ENCODE measurements at regions not wholly inside any gene's neighbourhood (a gene's known extent, or its start where the extent isn't known, plus 50 kb on each side); places are given as distances from the start of the nearest gene placed in this dataset.

DNA sequence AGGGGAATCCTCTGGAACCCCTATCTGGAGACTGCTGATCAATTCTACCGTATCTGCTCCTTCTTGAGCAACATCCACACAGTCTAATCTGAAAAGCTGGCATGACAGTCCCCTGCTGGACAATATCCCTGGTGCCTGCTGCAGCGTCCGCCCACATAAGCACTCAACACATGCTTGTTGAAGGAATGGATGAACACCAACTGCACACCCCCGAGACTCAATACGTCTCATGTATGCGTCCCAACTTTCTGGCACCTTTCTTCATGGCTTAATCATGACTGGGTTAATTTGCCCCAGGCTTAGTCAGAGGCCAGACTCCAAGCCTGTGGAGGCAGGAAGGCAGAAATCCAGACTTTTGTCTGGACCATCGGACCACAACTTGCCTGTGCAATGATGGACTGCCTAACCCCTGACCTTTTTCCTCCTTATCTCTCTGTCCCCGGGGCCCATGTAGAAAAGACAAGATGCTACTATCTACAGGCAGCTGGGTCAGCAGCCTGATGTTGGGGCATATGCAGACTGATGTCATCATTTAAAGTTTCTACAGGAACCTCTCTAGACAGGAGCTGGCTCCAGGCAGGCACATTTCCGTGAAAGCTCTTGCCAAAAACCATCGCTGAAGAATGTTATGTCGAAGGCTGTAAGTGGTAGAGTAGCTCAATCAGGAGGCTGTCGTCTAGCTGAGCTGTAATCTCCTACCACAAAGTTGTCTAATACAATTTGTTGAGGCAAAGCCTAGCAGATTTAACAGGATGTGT lies 114.1 kb upstream of the TPM1 start:
- H3K27me3 Mint-ChIP-seq (ENCODE audit: low read depth), result peaks cover 17% of the 10 kb centered on the region
- H3K4me1 Mint-ChIP-seq (ENCODE audit: low read depth), result no peaks in the 10 kb centered on the region
- H3K4me3 Mint-ChIP-seq, result no peak overlapping the region
- no peaks in the 10 kb centered on the region for H3K36me3 Mint-ChIP-seq (ENCODE audit: insufficient read depth)
- no peaks in the 10 kb centered on the region for H3K9me3 Mint-ChIP-seq
- no peak for ATAC-seq
- no peak for DNase-seq

DNA sequence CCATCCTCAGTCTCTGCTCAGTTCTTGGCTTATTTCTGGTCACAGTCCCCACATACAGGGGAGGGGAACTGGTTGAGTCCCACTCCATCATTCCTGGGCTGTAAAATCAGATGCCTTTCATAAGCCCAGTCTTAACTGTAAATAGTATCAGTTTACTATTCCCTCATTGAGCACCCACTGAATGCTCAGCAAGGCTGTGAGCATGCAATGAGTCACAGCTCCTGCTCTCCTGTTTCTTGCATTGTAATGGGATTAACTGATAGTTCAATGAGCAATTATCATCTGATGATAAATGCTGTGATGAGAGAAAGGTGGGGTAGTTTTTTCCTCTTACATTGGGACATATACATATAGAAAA lies 113.6 kb upstream of the TPM1 start:
- H3K4me1 Mint-ChIP-seq (ENCODE audit: low read depth), result no peaks in the 10 kb centered on the region
- no peak overlapping the region for H3K4me3 Mint-ChIP-seq
- DNase-seq, result no peak
- no peaks in the 10 kb centered on the region for H3K9me3 Mint-ChIP-seq
- peaks cover 19% of the 10 kb centered on the region for H3K27me3 Mint-ChIP-seq (ENCODE audit: low read depth)
- ATAC-seq, result no peak
- no peaks in the 10 kb centered on the region for H3K36me3 Mint-ChIP-seq (ENCODE audit: insufficient read depth)

- no peak overlapping the region for H3K4me3 Mint-ChIP-seq
- no peaks in the 10 kb centered on the region for H3K9me3 Mint-ChIP-seq
- peaks cover 31% of the 10 kb centered on the region for H3K27me3 Mint-ChIP-seq (ENCODE audit: low read depth)
- ATAC-seq (no peak), DNase-seq (no peak)
- H3K36me3 Mint-ChIP-seq (ENCODE audit: insufficient read depth), result no peaks in the 10 kb centered on the region
- H3K4me1 Mint-ChIP-seq (ENCODE audit: low read depth), result no peaks in the 10 kb centered on the region
These were observed 110.9 kb upstream of the TPM1 start for GRCh38 chr15:62931650-62932049.

- Mint-ChIP-seq H3K27me3 (ENCODE audit: low read depth) (peaks cover 34% of the 10 kb centered on the region), H3K36me3 (ENCODE audit: insufficient read depth) (no peaks in the 10 kb centered on the region)
These were observed 110.1 kb upstream of the TPM1 start for GRCh38 chr15:62932436-62932835.

DNA sequence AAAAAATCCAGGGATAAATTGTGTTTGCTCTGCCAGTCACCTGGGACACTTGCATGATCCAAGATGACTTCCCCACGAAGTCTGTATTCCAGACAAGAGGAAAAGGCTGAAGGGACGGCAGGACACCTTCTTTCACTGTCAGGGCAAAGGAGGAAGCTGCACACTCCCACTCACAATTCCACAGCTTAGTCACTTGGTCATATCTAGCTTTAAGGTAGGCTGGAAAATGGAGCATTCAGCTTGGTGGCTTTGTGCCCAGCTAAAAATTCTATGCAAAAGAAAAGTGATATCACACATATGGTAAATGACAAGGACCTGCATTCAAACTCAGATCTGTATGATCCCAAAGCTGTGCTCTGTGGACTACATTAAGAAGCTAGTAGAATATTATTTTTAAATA lies 109.2 kb upstream of the TPM1 start:
- ATAC-seq, result no peak
- H3K36me3 Mint-ChIP-seq (ENCODE audit: insufficient read depth), result no peaks in the 10 kb centered on the region
- H3K4me3 Mint-ChIP-seq, result no peak overlapping the region
- no peak for DNase-seq
- H3K4me1 Mint-ChIP-seq (ENCODE audit: low read depth), result no peaks in the 10 kb centered on the region
- H3K27me3 Mint-ChIP-seq (ENCODE audit: low read depth), result peaks cover 38% of the 10 kb centered on the region
- no peaks in the 10 kb centered on the region for H3K9me3 Mint-ChIP-seq

More at GRCh38 chr15:62932436-62932835, 110.1 kb upstream of the TPM1 start:
- no peaks in the 10 kb centered on the region for H3K4me1 Mint-ChIP-seq (ENCODE audit: low read depth)
- ATAC-seq (no peak), DNase-seq (no peak)
- H3K9me3 Mint-ChIP-seq, result no peaks in the 10 kb centered on the region
- H3K4me3 Mint-ChIP-seq, result no peak overlapping the region

DNA sequence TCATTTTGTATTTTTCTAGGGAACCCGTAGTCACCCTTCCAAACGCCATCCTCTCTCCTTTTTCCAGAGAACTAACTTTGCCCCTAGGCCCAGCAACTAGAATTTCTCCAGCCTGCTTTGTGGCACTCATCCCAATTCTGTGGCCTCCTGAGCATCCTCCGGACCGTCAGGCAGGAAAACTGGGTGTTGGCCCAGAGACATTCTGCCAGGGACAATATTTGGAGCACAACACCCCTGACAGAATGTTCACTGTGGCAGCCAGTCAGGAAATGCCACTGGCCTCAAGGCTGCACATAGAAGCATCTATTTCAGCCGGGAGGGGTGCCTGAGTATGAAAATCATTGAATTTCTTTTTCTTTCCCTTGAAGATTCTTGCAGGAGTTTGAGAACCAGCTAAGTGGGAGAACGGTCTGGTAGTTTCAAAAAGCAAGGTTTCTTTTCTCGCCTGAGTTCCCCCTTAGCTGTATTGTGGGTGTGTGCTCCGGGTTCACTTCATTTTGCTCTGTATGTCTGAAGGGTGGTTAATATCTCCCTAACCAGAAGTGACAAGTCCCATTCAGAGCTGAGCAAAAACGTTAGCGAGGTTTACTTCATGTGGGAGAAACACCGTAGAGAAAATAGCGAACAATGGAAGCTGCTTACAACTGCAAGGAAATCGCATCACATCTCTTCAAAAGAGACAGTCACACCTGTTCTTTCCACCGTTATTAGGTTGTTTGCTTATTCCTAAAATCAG lies 108.1 kb upstream of the TPM1 start:
- H3K4me3 Mint-ChIP-seq, result no peak overlapping the region
- ATAC-seq (no peak), DNase-seq (no peak)
- no peaks in the 10 kb centered on the region for H3K9me3 Mint-ChIP-seq
- no peaks in the 10 kb centered on the region for H3K36me3 Mint-ChIP-seq (ENCODE audit: insufficient read depth)
- peaks cover 44% of the 10 kb centered on the region for H3K27me3 Mint-ChIP-seq (ENCODE audit: low read depth)
- H3K4me1 Mint-ChIP-seq (ENCODE audit: low read depth), result no peaks in the 10 kb centered on the region

DNA sequence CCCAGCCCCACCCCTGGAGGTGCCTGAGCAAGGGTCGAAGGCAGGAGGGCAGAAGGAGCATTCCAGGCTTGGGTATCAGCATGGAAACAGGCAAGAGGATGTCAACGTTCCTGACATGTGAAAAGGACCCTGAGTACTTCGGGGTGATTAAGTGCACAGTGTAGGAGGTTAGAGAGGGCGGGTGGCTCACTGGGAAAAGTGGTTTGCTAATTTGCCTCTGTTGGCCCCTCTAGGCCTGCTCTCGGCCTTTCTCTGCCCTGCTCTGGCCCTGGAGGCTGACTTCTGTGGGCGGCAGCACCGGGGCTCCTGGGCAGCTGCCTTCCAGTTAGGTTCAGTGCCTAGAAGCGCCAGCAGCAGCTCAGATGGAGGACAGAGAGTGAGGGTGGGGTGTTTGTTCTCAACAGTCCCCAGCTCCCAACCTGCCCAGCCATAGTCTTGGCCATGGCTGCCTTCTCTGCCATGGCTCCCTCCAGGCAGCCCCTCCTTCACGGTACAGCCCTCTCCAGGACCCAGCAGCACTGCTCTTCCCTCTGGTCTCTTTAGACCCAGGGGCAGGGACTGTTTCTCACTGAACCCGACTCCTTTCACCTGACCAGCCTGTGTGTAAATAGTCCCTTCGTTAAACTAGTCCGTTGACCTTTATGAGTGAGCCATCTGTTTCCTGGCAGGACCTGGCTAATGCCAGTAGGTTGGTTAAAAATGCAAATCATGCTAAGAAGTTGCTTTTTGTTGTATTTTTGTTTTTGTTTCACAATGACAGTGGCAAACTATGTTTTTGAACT lies 107.1 kb upstream of the TPM1 start:
- Mint-ChIP-seq H3K4me1 (ENCODE audit: low read depth) (no peaks in the 10 kb centered on the region), H3K9me3 (no peaks in the 10 kb centered on the region), H3K36me3 (ENCODE audit: insufficient read depth) (no peaks in the 10 kb centered on the region), H3K4me3 (no peak overlapping the region), H3K27me3 (ENCODE audit: low read depth) (peaks cover 45% of the 10 kb centered on the region)
- ATAC-seq (no peak), DNase-seq (no peak)

DNA sequence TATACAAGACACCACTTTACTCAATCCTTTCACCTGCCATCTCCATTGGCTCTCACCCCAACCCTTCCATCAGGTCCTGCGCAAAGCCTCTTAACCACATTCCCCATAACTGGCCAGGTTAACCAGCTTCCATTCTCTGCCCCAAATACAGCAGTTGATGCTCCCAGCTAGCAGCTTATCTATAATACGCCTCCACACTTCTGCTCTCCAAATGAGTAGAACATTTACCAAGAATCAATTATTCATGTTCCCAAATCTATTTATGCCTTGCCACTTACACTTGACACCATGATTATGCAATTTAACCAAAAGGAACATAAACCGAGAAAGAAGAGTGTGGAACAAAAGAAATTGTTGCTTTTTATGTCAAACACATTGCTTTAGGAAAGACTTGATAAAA lies 103.7 kb upstream of the TPM1 start:
- DNase-seq (no peak), ATAC-seq (no peak)
- H3K27me3 Mint-ChIP-seq (ENCODE audit: low read depth), result peaks cover 52% of the 10 kb centered on the region
- H3K4me3 Mint-ChIP-seq, result no peak overlapping the region
- H3K9me3 Mint-ChIP-seq, result no peaks in the 10 kb centered on the region
- H3K36me3 Mint-ChIP-seq (ENCODE audit: insufficient read depth), result no peaks in the 10 kb centered on the region
- no peaks in the 10 kb centered on the region for H3K4me1 Mint-ChIP-seq (ENCODE audit: low read depth)

DNA sequence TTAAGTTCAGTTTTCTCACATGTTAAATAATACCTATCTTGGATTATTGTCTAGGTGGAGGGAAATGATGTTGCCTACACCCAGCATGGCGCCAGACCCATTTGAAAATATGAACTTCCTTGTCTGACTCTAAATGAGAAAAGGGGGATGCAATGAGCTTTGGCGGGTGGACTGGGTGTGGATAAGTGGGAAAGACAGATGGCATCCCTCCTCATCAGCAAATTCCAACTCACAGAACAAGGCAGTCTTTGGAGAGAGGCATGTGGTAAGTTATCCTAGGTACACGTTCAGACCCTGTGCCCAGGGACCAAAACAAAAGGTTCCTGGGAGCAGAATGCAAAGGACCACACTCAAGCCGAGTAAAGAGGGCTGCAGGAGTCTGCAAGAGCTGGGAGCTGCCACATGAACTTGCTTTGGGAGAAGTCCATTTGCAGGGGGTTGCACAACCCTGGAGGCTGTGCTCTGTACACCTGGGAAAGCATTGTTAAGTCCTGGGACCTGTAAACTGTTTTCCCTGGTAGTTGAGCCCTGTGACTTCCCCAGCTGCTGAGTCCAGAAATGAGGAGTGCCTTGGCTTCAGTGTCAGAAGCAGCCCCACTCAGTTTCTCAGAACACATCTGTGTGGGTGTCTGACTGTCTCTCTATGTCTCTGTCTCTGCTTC lies 102.3 kb upstream of the TPM1 start:
- Mint-ChIP-seq H3K4me1 (ENCODE audit: low read depth) (no peaks in the 10 kb centered on the region), H3K27me3 (ENCODE audit: low read depth) (peaks cover 43% of the 10 kb centered on the region), H3K9me3 (no peaks in the 10 kb centered on the region), H3K4me3 (no peak overlapping the region), H3K36me3 (ENCODE audit: insufficient read depth) (no peaks in the 10 kb centered on the region)
- ATAC-seq (no peak), DNase-seq (no peak)

GRCh38 chr15:62940755-62941361 lies 101.7 kb upstream of the TPM1 start:
- DNase-seq (no peak), ATAC-seq (peak; percentile 52 to 62)
- Mint-ChIP-seq H3K4me1 (ENCODE audit: low read depth) (no peaks in the 10 kb centered on the region), H3K4me3 (no peak overlapping the region), H3K36me3 (ENCODE audit: insufficient read depth) (no peaks in the 10 kb centered on the region), H3K9me3 (no peaks in the 10 kb centered on the region), H3K27me3 (ENCODE audit: low read depth) (peaks cover 38% of the 10 kb centered on the region)

GRCh38 chr15:62941699-62942098 lies 100.8 kb upstream of the TPM1 start:
- H3K9me3 Mint-ChIP-seq, result no peaks in the 10 kb centered on the region
- no peak for ATAC-seq
- no peak for DNase-seq
- peaks cover 33% of the 10 kb centered on the region for H3K27me3 Mint-ChIP-seq (ENCODE audit: low read depth)
- no peaks in the 10 kb centered on the region for H3K36me3 Mint-ChIP-seq (ENCODE audit: insufficient read depth)
- no peaks in the 10 kb centered on the region for H3K4me1 Mint-ChIP-seq (ENCODE audit: low read depth)
- H3K4me3 Mint-ChIP-seq, result no peak overlapping the region

- Mint-ChIP-seq H3K27me3 (ENCODE audit: low read depth) (peaks cover 31% of the 10 kb centered on the region), H3K4me1 (ENCODE audit: low read depth) (no peaks in the 10 kb centered on the region), H3K36me3 (ENCODE audit: insufficient read depth) (no peaks in the 10 kb centered on the region), H3K9me3 (no peaks in the 10 kb centered on the region), H3K4me3 (no peak overlapping the region)
- ATAC-seq (no peak), DNase-seq (no peak)
These were observed 100.1 kb upstream of the TPM1 start for GRCh38 chr15:62942428-62942827.

DNA sequence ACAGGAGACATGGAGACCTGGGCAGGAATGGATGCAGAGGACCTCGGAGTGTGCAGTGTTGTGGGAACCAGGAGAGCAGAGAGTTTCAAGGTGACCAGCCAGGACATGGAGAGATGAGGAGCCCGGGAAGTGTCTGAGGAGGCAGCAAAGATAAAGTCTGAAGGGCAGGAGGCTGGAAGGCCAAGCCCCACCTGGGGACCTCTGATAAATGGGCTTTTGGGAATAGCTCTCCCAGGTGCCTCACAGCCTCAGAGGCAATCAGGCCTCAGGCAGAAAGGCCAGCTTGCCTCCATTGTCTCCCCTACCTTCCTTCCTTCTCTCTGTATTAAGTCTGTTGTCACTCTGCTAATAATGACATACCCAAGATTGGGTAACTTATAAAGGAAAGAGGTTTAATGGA lies 97.5 kb upstream of the TPM1 start:
- Mint-ChIP-seq H3K9me3 (no peaks in the 10 kb centered on the region), H3K4me3 (no peak overlapping the region), H3K36me3 (ENCODE audit: insufficient read depth) (no peaks in the 10 kb centered on the region), H3K4me1 (ENCODE audit: low read depth) (no peaks in the 10 kb centered on the region), H3K27me3 (ENCODE audit: low read depth) (peaks cover 41% of the 10 kb centered on the region)
- ATAC-seq, result no peak
- DNase-seq, result no peak

DNA sequence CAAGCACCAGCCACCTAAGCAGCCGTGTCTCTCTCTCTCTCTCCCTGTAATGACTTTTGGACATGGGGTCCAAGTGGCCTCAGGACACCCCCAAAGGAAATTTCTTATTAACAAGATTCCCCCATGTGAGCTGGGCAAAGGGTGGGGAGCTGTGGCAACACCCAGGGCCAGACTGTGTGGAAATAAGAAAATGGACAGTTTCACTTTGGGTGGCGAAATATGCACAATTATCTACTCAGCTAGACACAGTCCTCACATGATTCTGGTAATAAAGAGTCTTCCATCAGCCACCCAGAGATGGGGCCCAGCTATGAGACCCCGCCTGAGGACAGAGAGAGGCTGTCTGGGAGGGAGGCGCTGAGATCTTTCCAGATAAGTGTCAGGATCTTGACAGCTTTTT lies 96.8 kb upstream of the TPM1 start:
- Mint-ChIP-seq H3K27me3 (ENCODE audit: low read depth) (peaks cover 45% of the 10 kb centered on the region), H3K9me3 (no peaks in the 10 kb centered on the region), H3K4me3 (no peak overlapping the region), H3K4me1 (ENCODE audit: low read depth) (no peaks in the 10 kb centered on the region), H3K36me3 (ENCODE audit: insufficient read depth) (no peaks in the 10 kb centered on the region)
- no peak for ATAC-seq
- no peak for DNase-seq

Measured in activated T-cell treated with anti-CD3 and anti-CD28 coated beads, Interleukin-2, amount 50 U/mL, for 4 hours (primary cell).